OCI-LY3 (cell line): ENCODE measurements at regions not wholly inside any gene's neighbourhood (a gene's known extent, or its start where the extent isn't known, plus 50 kb on each side); places are given as distances from the start of the nearest gene placed in this dataset.

ENCODE experiments used
- H2AFZ ChIP-seq: fragments of 200-600, 300-600 bp; shearing (Covaris generic); 2 replicates; pipeline ENCODE4 v1.6.0; 2014; ENCODE audit warnings: antibody characterized with exemption, low read depth, low read length
- H3K27ac ChIP-seq: fragments of 200-600, 300-600 bp; sonication (generic); 2 replicates; pipeline ENCODE4 v1.5.1; 2014; ENCODE audit warnings: mild to moderate bottlenecking, low read length, moderate library complexity, mixed read lengths
- H3K27me3 ChIP-seq: fragments of 200-600, 300-600 bp; sonication (generic); 2 replicates; pipeline ENCODE4 v1.6.1; 2014; ENCODE audit warnings: low read depth, low read length, mixed read lengths
- H3K36me3 ChIP-seq: fragments of 200-600, 300-600 bp; sonication (generic); replicated peaks from 2 replicates; pipeline ENCODE3; 2014; ENCODE audit warnings: low read depth, low read length, mixed read lengths
- H3K4me1 ChIP-seq: fragments of 300-600, 200-600 bp; sonication (generic); 2 replicates; pipeline ENCODE4 v1.6.1; 2014; ENCODE audit warnings: low read length, mixed read lengths
- H3K4me2 ChIP-seq: fragments of 200-600, 300-600 bp; sonication (generic); 2 replicates; pipeline ENCODE4 v1.6.1; 2014; ENCODE audit warnings: low read length, mixed read lengths
- H3K4me3 ChIP-seq: fragments of 300-600, 200-600 bp; sonication (generic); 2 replicates; pipeline ENCODE4 v1.5.1; 2014; ENCODE audit warnings: antibody characterized with exemption, mild to moderate bottlenecking, low read length, moderate library complexity
- H3K79me2 ChIP-seq: fragments of 300-600, 200-600 bp; shearing (Covaris generic); 2 replicates; pipeline ENCODE4 v1.6.1; 2014; ENCODE audit warnings: mild to moderate bottlenecking, low read length, mixed read lengths
- H3K9ac ChIP-seq: fragments of 300-600, 200-600 bp; shearing (Covaris generic); 2 replicates; pipeline ENCODE4 v1.6.0; 2014; ENCODE audit warnings: mild to moderate bottlenecking, low read length, moderate library complexity
- H3K9me3 ChIP-seq: fragments of 200-600, 300-600 bp; shearing (Covaris generic); 2 replicates; pipeline ENCODE4 v1.6.1; 2014; ENCODE audit warnings: low read length, mixed read lengths; ENCODE audit not compliant: insufficient read depth
- H4K20me1 ChIP-seq: fragments of 200-600, 300-600 bp; sonication (generic); 2 replicates; pipeline ENCODE4 v1.6.1; 2016; ENCODE audit warnings: low read length, mixed read lengths; ENCODE audit not compliant: insufficient read depth
- CTCF ChIP-seq: fragments of 200-600, 300-600 bp; sonication (generic); IDR thresholded peaks from 2 replicates; pipeline ENCODE4 v1.5.1; 2014; ENCODE audit warnings: antibody characterized with exemption, low read length, low read depth
- EZH2phosphoT487 ChIP-seq: fragments of 200-600 bp; shearing (Covaris generic); IDR thresholded peaks from 2 replicates; pipeline ENCODE4 v1.6.1; 2018; ENCODE audit warnings: antibody characterized with exemption, mixed run types, low read depth

GRCh38 chr10:62985807-62986600, 147.1 kb upstream of the NRBF2 start:
- no peak overlapping the region for H3K27ac ChIP-seq
- no peak overlapping the region for H3K4me2 ChIP-seq
- no peaks in the 10 kb centered on the region for H3K79me2 ChIP-seq
- no peaks in the 10 kb centered on the region for H3K36me3 ChIP-seq
- no peaks in the 10 kb centered on the region for H3K9me3 ChIP-seq
- no peak overlapping the region for H2AFZ ChIP-seq
- H3K27me3 ChIP-seq, result no peaks in the 10 kb centered on the region
- TF ChIP-seq EZH2phosphoT487 (no peak), CTCF (no peak)
- H4K20me1 ChIP-seq, result no peaks in the 10 kb centered on the region
- H3K9ac ChIP-seq, result no peak overlapping the region
- no peak overlapping the region for H3K4me3 ChIP-seq
- no peaks in the 10 kb centered on the region for H3K4me1 ChIP-seq

GRCh38 chr10:62981096-62981495, 152.0 kb upstream of the NRBF2 start:
- no peaks in the 10 kb centered on the region for H3K4me1 ChIP-seq
- H3K9ac ChIP-seq, result no peak overlapping the region
- no peak overlapping the region for H3K27ac ChIP-seq
- H3K36me3 ChIP-seq, result no peaks in the 10 kb centered on the region
- TF ChIP-seq EZH2phosphoT487 (no peak), CTCF (no peak)
- no peak overlapping the region for H2AFZ ChIP-seq
- no peaks in the 10 kb centered on the region for H3K79me2 ChIP-seq
- no peaks in the 10 kb centered on the region for H4K20me1 ChIP-seq
- no peaks in the 10 kb centered on the region for H3K27me3 ChIP-seq
- H3K4me2 ChIP-seq, result no peak overlapping the region
- H3K4me3 ChIP-seq, result no peak overlapping the region
- H3K9me3 ChIP-seq, result no peaks in the 10 kb centered on the region

- H3K27me3 ChIP-seq, result no peaks in the 10 kb centered on the region
- no peak overlapping the region for H3K4me2 ChIP-seq
- no peaks in the 10 kb centered on the region for H3K4me1 ChIP-seq
- no peaks in the 10 kb centered on the region for H3K9me3 ChIP-seq
- no peak overlapping the region for H3K9ac ChIP-seq
- H4K20me1 ChIP-seq, result no peaks in the 10 kb centered on the region
- no peaks in the 10 kb centered on the region for H3K36me3 ChIP-seq
- H2AFZ ChIP-seq, result no peak overlapping the region
- TF ChIP-seq EZH2phosphoT487 (no peak), CTCF (no peak)
- H3K79me2 ChIP-seq, result no peaks in the 10 kb centered on the region
- H3K27ac ChIP-seq, result no peak overlapping the region
- H3K4me3 ChIP-seq, result no peak overlapping the region
Observed at GRCh38 chr10:62980687-62981086, 152.4 kb upstream of the NRBF2 start.

- Histone ChIP-seq H3K4me1 (no peaks in the 10 kb centered on the region), H3K79me2 (no peaks in the 10 kb centered on the region), H4K20me1 (no peaks in the 10 kb centered on the region), H3K9ac (no peak overlapping the region), H3K27me3 (no peaks in the 10 kb centered on the region), H2AFZ (no peak overlapping the region), H3K4me3 (no peak overlapping the region), H3K9me3 (no peaks in the 10 kb centered on the region), H3K27ac (no peak overlapping the region), H3K36me3 (no peaks in the 10 kb centered on the region), H3K4me2 (no peak overlapping the region)
- TF ChIP-seq EZH2phosphoT487 (no peak), CTCF (no peak)
Observed at GRCh38 chr10:62979921-62980320, 153.2 kb upstream of the NRBF2 start.
